ENCODE measurements at regions not wholly inside any gene's neighbourhood (a gene's known extent, or its start where the extent isn't known, plus 50 kb on each side); places are given as distances from the start of the nearest gene placed in this dataset.

- Histone ChIP-seq H3K9me3 (no peaks in the 10 kb centered on the region), H3K4me3 (no peak overlapping the region), H3K27ac (no peak overlapping the region), H3K27me3 (ENCODE audit: insufficient read depth in 3 of 3, low read length in 2 of 3) (no peaks in the 10 kb centered on the region), H3K4me1 (no peaks in the 10 kb centered on the region), H3K36me3 (ENCODE audit: insufficient read depth in 1 of 2, low read depth in 1 of 2) (no peaks in the 10 kb centered on the region)
- ATAC-seq (no peak), DNase-seq (no peak)
- intact Hi-C loops (cut with DNase I) = no loop called here
- 88 to 91% (median 90%) methylated on average over 4 of the region's 4 CpGs for WGBS, 3 donors
- TF ChIP-seq, protein P1, sequence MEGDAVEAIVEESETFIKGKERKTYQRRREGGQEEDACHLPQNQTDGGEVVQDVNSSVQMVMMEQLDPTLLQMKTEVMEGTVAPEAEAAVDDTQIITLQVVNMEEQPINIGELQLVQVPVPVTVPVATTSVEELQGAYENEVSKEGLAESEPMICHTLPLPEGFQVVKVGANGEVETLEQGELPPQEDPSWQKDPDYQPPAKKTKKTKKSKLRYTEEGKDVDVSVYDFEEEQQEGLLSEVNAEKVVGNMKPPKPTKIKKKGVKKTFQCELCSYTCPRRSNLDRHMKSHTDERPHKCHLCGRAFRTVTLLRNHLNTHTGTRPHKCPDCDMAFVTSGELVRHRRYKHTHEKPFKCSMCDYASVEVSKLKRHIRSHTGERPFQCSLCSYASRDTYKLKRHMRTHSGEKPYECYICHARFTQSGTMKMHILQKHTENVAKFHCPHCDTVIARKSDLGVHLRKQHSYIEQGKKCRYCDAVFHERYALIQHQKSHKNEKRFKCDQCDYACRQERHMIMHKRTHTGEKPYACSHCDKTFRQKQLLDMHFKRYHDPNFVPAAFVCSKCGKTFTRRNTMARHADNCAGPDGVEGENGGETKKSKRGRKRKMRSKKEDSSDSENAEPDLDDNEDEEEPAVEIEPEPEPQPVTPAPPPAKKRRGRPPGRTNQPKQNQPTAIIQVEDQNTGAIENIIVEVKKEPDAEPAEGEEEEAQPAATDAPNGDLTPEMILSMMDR (IDR thresholded peaks at IDR 0.05) = no peak
These were observed 235.7 kb upstream of the KCNMB2 start for GRCh38 chr3:178300441-178300959.

GRCh38 chr3:178302966-178303930 lies 233.0 kb upstream of the KCNMB2 start:
- H3K9me3 ChIP-seq = no peaks in the 10 kb centered on the region
- 78 to 81% (median 79%) methylated on average over 6 of the region's 6 CpGs for whole genome bisulfite sequencing, 3 donors
- no peaks in the 10 kb centered on the region for H3K36me3 ChIP-seq (ENCODE audit: insufficient read depth in 1 of 2, low read depth in 1 of 2)
- H3K4me3 ChIP-seq = no peak overlapping the region
- H3K27me3 ChIP-seq (ENCODE audit: insufficient read depth in 3 of 3, low read length in 2 of 3) = no peaks in the 10 kb centered on the region
- H3K27ac ChIP-seq = no peak overlapping the region
- no peaks in the 10 kb centered on the region for H3K4me1 ChIP-seq
- intact Hi-C loops (cut with DNase I) = no loop called here
- DNase-seq (no peak), ATAC-seq (no peak)
- TF ChIP-seq, protein P1 (IDR thresholded peaks at IDR 0.05) = no peak

GRCh38 chr3:178304758-178305467 lies 231.3 kb upstream of the KCNMB2 start:
- no peak overlapping the region for H3K27ac ChIP-seq
- no peaks in the 10 kb centered on the region for H3K27me3 ChIP-seq (ENCODE audit: insufficient read depth in 3 of 3, low read length in 2 of 3)
- H3K9me3 ChIP-seq = no peaks in the 10 kb centered on the region
- H3K36me3 ChIP-seq (ENCODE audit: insufficient read depth in 1 of 2, low read depth in 1 of 2) = no peaks in the 10 kb centered on the region
- intact Hi-C loops (cut with DNase I) = no loop called here
- no peak for DNase-seq
- ATAC-seq = no peak
- TF ChIP-seq, protein P1 (IDR thresholded peaks at IDR 0.05) = no peak
- 78 to 86% (median 85%) methylated on average over 1 of the region's 1 CpG for WGBS, 3 donors
- H3K4me3 ChIP-seq = no peak overlapping the region
- H3K4me1 ChIP-seq = no peaks in the 10 kb centered on the region

DNA sequence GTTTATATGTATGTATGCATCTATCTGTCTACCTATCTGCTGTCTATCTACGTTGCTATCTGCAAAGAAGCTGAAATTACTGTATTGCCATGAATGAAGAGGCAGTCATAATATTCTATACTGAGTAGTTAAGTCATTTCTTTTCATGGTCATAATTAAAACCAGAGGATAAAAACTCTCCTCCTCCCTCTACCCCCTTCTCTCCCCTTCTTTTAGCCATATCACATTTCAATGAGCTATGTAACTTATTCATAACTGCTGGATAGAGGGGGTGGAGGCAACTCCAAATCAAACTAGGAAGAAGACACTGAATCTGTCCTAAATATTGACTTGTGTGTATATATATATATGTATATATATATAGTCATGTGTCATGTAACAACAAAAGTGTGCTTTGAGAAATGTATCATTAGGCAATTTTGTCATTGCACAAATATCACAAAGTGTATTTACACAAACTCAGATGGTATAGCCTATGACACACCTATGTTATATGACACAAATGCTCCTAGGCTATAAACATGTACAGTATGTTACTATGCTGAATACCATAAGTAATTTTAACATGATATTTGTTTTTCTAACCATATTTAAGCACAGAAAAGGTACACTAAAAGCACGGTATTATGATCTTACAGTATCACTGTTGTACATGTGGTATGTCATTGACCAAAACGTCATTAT lies 229.7 kb upstream of the KCNMB2 start:
- H3K36me3 ChIP-seq (ENCODE audit: insufficient read depth in 1 of 2, low read depth in 1 of 2) = no peaks in the 10 kb centered on the region
- no peaks in the 10 kb centered on the region for H3K27me3 ChIP-seq (ENCODE audit: insufficient read depth in 3 of 3, low read length in 2 of 3)
- TF ChIP-seq, protein P1 (IDR thresholded peaks at IDR 0.05) = no peak
- H3K4me1 ChIP-seq = no peaks in the 10 kb centered on the region
- DNase-seq (no peak), ATAC-seq (no peak)
- WGBS, 3 donors = 78 to 91% (median 91%) methylated on average over 3 of the region's 3 CpGs
- H3K4me3 ChIP-seq = no peak overlapping the region
- H3K27ac ChIP-seq = no peak overlapping the region
- no peaks in the 10 kb centered on the region for H3K9me3 ChIP-seq
- intact Hi-C loops (cut with DNase I) = no loop called here
